ENCODE measurements at regions not wholly inside any gene's neighbourhood (a gene's known extent, or its start where the extent isn't known, plus 50 kb on each side); places are given as distances from the start of the nearest gene placed in this dataset.

GRCh38 chr15:87454860-87455259 lies 801.7 kb downstream of the NTRK3 start (continued):
- no peak for TF ChIP-seq PHF8 (conservative IDR thresholded peaks at IDR 0.05; ENCODE audit: low read depth, low read length)
- no peak for TF ChIP-seq FOSL1 (IDR thresholded peaks at IDR 0.05; ENCODE audit: insufficient read depth, low read depth, low read length)
- no peak for TF ChIP-seq USF2 (IDR thresholded peaks at IDR 0.05; ENCODE audit: low read length)
- no peak for TF ChIP-seq ATF2 (IDR thresholded peaks at IDR 0.05; ENCODE audit: low read length)
- no peak for TF ChIP-seq NANOG (IDR thresholded peaks at IDR 0.05; ENCODE audit: insufficient read depth, low read depth, low read length, poor library complexity, severe bottlenecking)
